Kidney (tissue), 13 donors: ENCODE measurements at regions not wholly inside any gene's neighbourhood (a gene's known extent, or its start where the extent isn't known, plus 50 kb on each side); places are given as distances from the start of the nearest gene placed in this dataset.

Experiments used
- DNase-seq, 5 donors: peaks; one replicate each; pipeline ENCODE4 v3.0.0-alpha.2; 2013 to 2020
- FAIRE-seq: peaks from 2 replicates; lab custom pipeline; 2012; peaks lifted over from hg19 to GRCh38; lab: Jason Lieb, UNC
- H3K27ac ChIP-seq, 2 donors: one replicate each; pipeline ENCODE4 v1.7.0; 2013; ENCODE audit warnings: low read depth in 2 of 2, low read length in 2 of 2, inconsistent platforms in 1 of 2
- H3K27me3 ChIP-seq: one replicate; pipeline ENCODE4 v1.7.1; 2013; ENCODE audit warnings: low read length, inconsistent platforms; ENCODE audit not compliant: control insufficient read depth, insufficient read depth
- H3K36me3 ChIP-seq, 3 donors: one replicate each; pipeline versions ENCODE4 v1.7.0 to v1.7.1; 2013; ENCODE audit warnings: low read length in 3 of 3, control low read depth in 1 of 3, inconsistent platforms in 1 of 3; ENCODE audit not compliant: insufficient read depth in 3 of 3, control insufficient read depth in 2 of 3
- H3K4me1 ChIP-seq, 3 donors: one replicate each; pipeline versions ENCODE4 v1.7.0 to v1.7.1; 2013; ENCODE audit warnings: low read length in 3 of 3, inconsistent platforms in 1 of 3, low read depth in 1 of 3; ENCODE audit not compliant: control insufficient read depth in 2 of 3, insufficient read depth in 2 of 3
- H3K4me3 ChIP-seq, 3 donors: one replicate each; pipeline versions ENCODE4 v1.7.0 to v1.8.1; 2013; ENCODE audit warnings: low read length in 3 of 3, control low read depth in 1 of 3, inconsistent platforms in 1 of 3
- H3K9ac ChIP-seq, 3 donors: one replicate each; pipeline versions ENCODE4 v1.7.0 to v1.7.1; 2013; ENCODE audit warnings: low read length in 3 of 3, control low read depth in 1 of 3, inconsistent platforms in 1 of 3
- H3K9me3 ChIP-seq, 3 donors: one replicate each; pipeline versions ENCODE4 v1.7.0 to v1.7.1; 2013; ENCODE audit warnings: low read length in 3 of 3, control low read depth in 1 of 3, inconsistent platforms in 1 of 3; ENCODE audit not compliant: control insufficient read depth in 2 of 3, insufficient read depth in 1 of 3
- intact Hi-C: fragments of 100-400 bp; cut with DNase I; formaldehyde crosslinking; loops from one replicate; pipeline ENCODE4 v1.11.1; 2022
- TF ChIP-seq, protein P1 (sequence below): IDR thresholded peaks from 3 replicates; pipeline ENCODE4 v1.5.1; 2012; ENCODE audit warnings: mild to moderate bottlenecking, moderate library complexity, borderline replicate concordance; ENCODE audit not compliant: insufficient read depth; ENCODE audit errors: extremely low read depth
- donor health status: control.
- donor health status: control.
- donor health status: control.
- donor health status: control.
- donor health status: control.
- donor health status: DM: yes; HTN: yes; CAD: no.
- donor health status: Normal renal cell carcinoma (clear cell type).

- no peak overlapping the region for H3K4me3 ChIP-seq
- no peaks in the 10 kb centered on the region for H3K36me3 ChIP-seq
- FAIRE-seq (no peak), DNase-seq (no peak)
- TF ChIP-seq, protein P1, sequence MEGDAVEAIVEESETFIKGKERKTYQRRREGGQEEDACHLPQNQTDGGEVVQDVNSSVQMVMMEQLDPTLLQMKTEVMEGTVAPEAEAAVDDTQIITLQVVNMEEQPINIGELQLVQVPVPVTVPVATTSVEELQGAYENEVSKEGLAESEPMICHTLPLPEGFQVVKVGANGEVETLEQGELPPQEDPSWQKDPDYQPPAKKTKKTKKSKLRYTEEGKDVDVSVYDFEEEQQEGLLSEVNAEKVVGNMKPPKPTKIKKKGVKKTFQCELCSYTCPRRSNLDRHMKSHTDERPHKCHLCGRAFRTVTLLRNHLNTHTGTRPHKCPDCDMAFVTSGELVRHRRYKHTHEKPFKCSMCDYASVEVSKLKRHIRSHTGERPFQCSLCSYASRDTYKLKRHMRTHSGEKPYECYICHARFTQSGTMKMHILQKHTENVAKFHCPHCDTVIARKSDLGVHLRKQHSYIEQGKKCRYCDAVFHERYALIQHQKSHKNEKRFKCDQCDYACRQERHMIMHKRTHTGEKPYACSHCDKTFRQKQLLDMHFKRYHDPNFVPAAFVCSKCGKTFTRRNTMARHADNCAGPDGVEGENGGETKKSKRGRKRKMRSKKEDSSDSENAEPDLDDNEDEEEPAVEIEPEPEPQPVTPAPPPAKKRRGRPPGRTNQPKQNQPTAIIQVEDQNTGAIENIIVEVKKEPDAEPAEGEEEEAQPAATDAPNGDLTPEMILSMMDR: no peak
- no peaks in the 10 kb centered on the region for H3K4me1 ChIP-seq
- no peak overlapping the region for H3K27ac ChIP-seq
- intact Hi-C loops: no loop called here
- no peaks in the 10 kb centered on the region for H3K27me3 ChIP-seq
- H3K9ac ChIP-seq: no peak overlapping the region
- no peaks in the 10 kb centered on the region for H3K9me3 ChIP-seq
These were observed 686.9 kb upstream of the NCAM2 start for GRCh38 chr21:20311234-20311787.

GRCh38 chr21:20313013-20313412 is 685.2 kb upstream of the NCAM2 start:
- H3K9me3 ChIP-seq: no peaks in the 10 kb centered on the region
- no peaks in the 10 kb centered on the region for H3K36me3 ChIP-seq
- DNase-seq (no peak), FAIRE-seq (no peak)
- no peak overlapping the region for H3K27ac ChIP-seq
- H3K9ac ChIP-seq: no peak overlapping the region
- no peaks in the 10 kb centered on the region for H3K4me1 ChIP-seq
- no peaks in the 10 kb centered on the region for H3K27me3 ChIP-seq
- TF ChIP-seq, protein P1: no peak
- no peak overlapping the region for H3K4me3 ChIP-seq
- intact Hi-C loops: no loop called here

- Histone ChIP-seq H3K36me3 (no peaks in the 10 kb centered on the region), H3K4me1 (no peaks in the 10 kb centered on the region), H3K27me3 (no peaks in the 10 kb centered on the region), H3K27ac (no peak overlapping the region), H3K9ac (no peak overlapping the region), H3K4me3 (no peak overlapping the region), H3K9me3 (no peaks in the 10 kb centered on the region)
- DNase-seq (no peak), FAIRE-seq (no peak)
- TF ChIP-seq, protein P1: no peak
- intact Hi-C loops: no loop called here
These were observed 683.2 kb upstream of the NCAM2 start for GRCh38 chr21:20315042-20315441.

DNA sequence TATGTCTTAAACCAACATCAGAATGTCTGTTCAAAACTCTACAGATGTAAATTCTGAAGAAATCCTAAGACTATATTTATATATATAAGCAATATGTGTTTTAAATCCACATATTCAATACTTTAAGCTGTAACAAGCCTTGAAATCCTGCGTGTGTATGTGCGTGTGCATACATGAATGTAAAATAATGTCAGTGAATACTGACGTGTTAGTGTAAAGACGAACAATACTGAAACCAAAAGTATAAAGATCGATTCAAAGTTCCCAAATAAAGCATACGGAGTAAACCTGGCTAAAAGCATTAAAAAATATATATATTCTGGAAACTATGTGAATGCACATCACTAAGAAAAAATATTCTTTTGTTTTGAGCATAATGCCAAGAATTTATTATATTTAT is 668.6 kb upstream of the NCAM2 start:
- no peak overlapping the region for H3K4me3 ChIP-seq
- no peaks in the 10 kb centered on the region for H3K27me3 ChIP-seq
- intact Hi-C loops: no loop called here
- FAIRE-seq: no peak
- H3K36me3 ChIP-seq: no peaks in the 10 kb centered on the region
- TF ChIP-seq, protein P1: no peak
- H3K27ac ChIP-seq: no peak overlapping the region
- H3K9ac ChIP-seq: no peak overlapping the region
- H3K4me1 ChIP-seq: no peaks in the 10 kb centered on the region
- peaks cover 0 to 3% (median 0%) of the 10 kb centered on the region in 3 donors for H3K9me3 ChIP-seq
- DNase-seq: no peak
